ENCODE measurements at regions not wholly inside any gene's neighbourhood (a gene's known extent, or its start where the extent isn't known, plus 50 kb on each side); places are given as distances from the start of the nearest gene placed in this dataset.

DNA sequence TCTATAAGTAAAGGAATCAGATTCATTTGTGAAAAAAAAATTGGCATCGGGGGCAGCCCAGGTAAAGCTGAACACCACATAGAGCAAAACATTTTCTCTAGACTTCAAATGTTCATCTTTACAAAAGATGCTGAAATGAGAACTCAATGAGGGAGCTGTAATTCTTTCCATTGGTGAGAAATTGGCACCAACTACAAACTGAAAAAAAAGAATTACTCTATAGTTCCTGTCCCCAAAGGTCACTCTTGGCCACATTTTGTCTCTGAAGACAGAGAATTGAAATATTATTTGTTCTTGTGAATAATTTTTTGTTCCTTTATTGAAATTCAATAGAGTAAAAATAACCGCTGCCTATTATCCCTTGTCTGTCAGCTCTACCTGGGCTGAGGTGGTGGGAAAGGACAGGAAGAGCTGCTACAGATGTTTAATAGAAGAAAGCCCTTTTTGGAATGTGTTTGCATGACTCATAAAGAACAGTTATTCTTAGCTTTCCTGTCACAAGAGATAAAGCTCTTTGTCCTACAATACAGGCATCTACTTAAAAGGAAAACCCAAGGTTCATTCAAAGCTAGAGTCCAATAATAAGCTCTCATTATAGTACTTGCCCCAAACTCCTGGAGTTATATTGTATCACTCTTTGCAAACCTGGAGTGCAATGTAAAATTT is 380.1 kb upstream of the KITLG start:
- no peaks in the 10 kb centered on the region for H3K27me3 ChIP-seq (ENCODE audit: insufficient read depth, low read depth, low read length)
- H3F3A ChIP-seq (ENCODE audit: insufficient read depth, low read length, poor library complexity, severe bottlenecking), result no peaks in the 10 kb centered on the region
- no peak overlapping the region for H2AFZ ChIP-seq (ENCODE audit: low read depth, low read length)
- no peaks in the 10 kb centered on the region for H4K20me1 ChIP-seq (ENCODE audit: insufficient read depth)
- H3K36me3 ChIP-seq (ENCODE audit: insufficient read depth, low read length), result no peaks in the 10 kb centered on the region
- no peaks in the 10 kb centered on the region for H3K79me2 ChIP-seq (replicated peaks; ENCODE audit: insufficient read depth, low read length)
- TF ChIP-seq, protein P1, sequence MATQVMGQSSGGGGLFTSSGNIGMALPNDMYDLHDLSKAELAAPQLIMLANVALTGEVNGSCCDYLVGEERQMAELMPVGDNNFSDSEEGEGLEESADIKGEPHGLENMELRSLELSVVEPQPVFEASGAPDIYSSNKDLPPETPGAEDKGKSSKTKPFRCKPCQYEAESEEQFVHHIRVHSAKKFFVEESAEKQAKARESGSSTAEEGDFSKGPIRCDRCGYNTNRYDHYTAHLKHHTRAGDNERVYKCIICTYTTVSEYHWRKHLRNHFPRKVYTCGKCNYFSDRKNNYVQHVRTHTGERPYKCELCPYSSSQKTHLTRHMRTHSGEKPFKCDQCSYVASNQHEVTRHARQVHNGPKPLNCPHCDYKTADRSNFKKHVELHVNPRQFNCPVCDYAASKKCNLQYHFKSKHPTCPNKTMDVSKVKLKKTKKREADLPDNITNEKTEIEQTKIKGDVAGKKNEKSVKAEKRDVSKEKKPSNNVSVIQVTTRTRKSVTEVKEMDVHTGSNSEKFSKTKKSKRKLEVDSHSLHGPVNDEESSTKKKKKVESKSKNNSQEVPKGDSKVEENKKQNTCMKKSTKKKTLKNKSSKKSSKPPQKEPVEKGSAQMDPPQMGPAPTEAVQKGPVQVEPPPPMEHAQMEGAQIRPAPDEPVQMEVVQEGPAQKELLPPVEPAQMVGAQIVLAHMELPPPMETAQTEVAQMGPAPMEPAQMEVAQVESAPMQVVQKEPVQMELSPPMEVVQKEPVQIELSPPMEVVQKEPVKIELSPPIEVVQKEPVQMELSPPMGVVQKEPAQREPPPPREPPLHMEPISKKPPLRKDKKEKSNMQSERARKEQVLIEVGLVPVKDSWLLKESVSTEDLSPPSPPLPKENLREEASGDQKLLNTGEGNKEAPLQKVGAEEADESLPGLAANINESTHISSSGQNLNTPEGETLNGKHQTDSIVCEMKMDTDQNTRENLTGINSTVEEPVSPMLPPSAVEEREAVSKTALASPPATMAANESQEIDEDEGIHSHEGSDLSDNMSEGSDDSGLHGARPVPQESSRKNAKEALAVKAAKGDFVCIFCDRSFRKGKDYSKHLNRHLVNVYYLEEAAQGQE (IDR thresholded peaks at IDR 0.05; ENCODE audit: borderline replicate concordance), result no peak
- no peak for TF ChIP-seq TAF1 (IDR thresholded peaks at IDR 0.05; ENCODE audit: low read depth)
- no peak for TF ChIP-seq EZH2 (IDR thresholded peaks at IDR 0.05; ENCODE audit: borderline replicate concordance, insufficient read depth, low read length, poor library complexity, severe bottlenecking)
- no peak for TF ChIP-seq MXI1 (conservative IDR thresholded peaks at IDR 0.05; ENCODE audit: poor library complexity, severe bottlenecking)
- TF ChIP-seq RAD21 (conservative IDR thresholded peaks at IDR 0.05), result no peak
- TF ChIP-seq EP300 (conservative IDR thresholded peaks at IDR 0.05; ENCODE audit: poor library complexity, severe bottlenecking), result no peak
- TF ChIP-seq, protein P2, sequence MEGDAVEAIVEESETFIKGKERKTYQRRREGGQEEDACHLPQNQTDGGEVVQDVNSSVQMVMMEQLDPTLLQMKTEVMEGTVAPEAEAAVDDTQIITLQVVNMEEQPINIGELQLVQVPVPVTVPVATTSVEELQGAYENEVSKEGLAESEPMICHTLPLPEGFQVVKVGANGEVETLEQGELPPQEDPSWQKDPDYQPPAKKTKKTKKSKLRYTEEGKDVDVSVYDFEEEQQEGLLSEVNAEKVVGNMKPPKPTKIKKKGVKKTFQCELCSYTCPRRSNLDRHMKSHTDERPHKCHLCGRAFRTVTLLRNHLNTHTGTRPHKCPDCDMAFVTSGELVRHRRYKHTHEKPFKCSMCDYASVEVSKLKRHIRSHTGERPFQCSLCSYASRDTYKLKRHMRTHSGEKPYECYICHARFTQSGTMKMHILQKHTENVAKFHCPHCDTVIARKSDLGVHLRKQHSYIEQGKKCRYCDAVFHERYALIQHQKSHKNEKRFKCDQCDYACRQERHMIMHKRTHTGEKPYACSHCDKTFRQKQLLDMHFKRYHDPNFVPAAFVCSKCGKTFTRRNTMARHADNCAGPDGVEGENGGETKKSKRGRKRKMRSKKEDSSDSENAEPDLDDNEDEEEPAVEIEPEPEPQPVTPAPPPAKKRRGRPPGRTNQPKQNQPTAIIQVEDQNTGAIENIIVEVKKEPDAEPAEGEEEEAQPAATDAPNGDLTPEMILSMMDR (IDR thresholded peaks at IDR 0.05; ENCODE audit: poor library complexity, severe bottlenecking), result no peak
- no peak for TF ChIP-seq POLR2AphosphoS5 (IDR thresholded peaks at IDR 0.05)
- no peak for TF ChIP-seq SMC3 (conservative IDR thresholded peaks at IDR 0.05; ENCODE audit: poor library complexity)
- H3K4me3 ChIP-seq (ENCODE audit: low read length), result no peak overlapping the region
- no peak overlapping the region for H3K9ac ChIP-seq (ENCODE audit: low read length)
- H3K4me2 ChIP-seq (ENCODE audit: low read length), result no peak overlapping the region
- H3K9me2 ChIP-seq (ENCODE audit: insufficient read depth, low read length), result no peaks in the 10 kb centered on the region
- H3K9me3 ChIP-seq (ENCODE audit: low read length), result no peaks in the 10 kb centered on the region
- H3K27ac ChIP-seq (ENCODE audit: low read length), result no peak overlapping the region

DNA sequence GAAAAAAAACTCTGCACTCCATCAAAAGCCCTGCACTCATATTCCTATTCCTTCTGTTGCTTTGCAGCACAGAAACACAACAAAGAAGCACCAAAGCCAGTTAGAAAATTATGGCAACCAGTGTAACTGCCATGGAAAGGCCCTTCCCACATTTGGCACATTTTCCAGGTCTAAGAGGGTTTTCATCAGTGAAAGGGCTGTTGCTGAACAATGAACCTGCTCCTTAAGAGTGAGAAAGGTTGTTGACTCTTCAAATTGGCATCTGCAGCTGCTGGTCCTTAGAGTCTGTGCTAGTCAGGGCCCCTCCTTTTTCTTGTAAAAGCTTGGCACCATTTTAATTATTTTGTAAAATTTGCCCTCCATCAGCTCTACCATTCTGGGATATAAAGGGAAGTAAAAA is 378.7 kb upstream of the KITLG start:
- no peaks in the 10 kb centered on the region for H4K20me1 ChIP-seq (ENCODE audit: insufficient read depth)

More for the DNA sequence above, 378.7 kb upstream of the KITLG start:
- no peaks in the 10 kb centered on the region for H3K27me3 ChIP-seq (ENCODE audit: insufficient read depth, low read depth, low read length)
- H2AFZ ChIP-seq (ENCODE audit: low read depth, low read length), result no peak overlapping the region
- H3K9ac ChIP-seq (ENCODE audit: low read length), result no peak overlapping the region
- H3F3A ChIP-seq (ENCODE audit: insufficient read depth, low read length, poor library complexity, severe bottlenecking), result no peaks in the 10 kb centered on the region
- no peaks in the 10 kb centered on the region for H3K9me3 ChIP-seq (ENCODE audit: low read length)
- no peak overlapping the region for H3K27ac ChIP-seq (ENCODE audit: low read length)
- H3K4me2 ChIP-seq (ENCODE audit: low read length), result no peak overlapping the region
- no peaks in the 10 kb centered on the region for H3K36me3 ChIP-seq (ENCODE audit: insufficient read depth, low read length)
- H3K4me3 ChIP-seq (ENCODE audit: low read length), result no peak overlapping the region
- H3K79me2 ChIP-seq (replicated peaks; ENCODE audit: insufficient read depth, low read length), result no peaks in the 10 kb centered on the region
- TF ChIP-seq RAD21 (conservative IDR thresholded peaks at IDR 0.05) (no peak), SMC3 (conservative IDR thresholded peaks at IDR 0.05; ENCODE audit: poor library complexity) (no peak)
- H3K9me2 ChIP-seq (ENCODE audit: insufficient read depth, low read length), result no peaks in the 10 kb centered on the region
